ENCODE measurements at regions not wholly inside any gene's neighbourhood (a gene's known extent, or its start where the extent isn't known, plus 50 kb on each side); places are given as distances from the start of the nearest gene placed in this dataset.

GRCh38 chr7:156309016-156309620 lies 331.5 kb upstream of the RNF32 start:
- Histone ChIP-seq H3K9ac (ENCODE audit: low read depth in 1 of 2, low read length in 2 of 2) (no peak overlapping the region), H3K36me3 (ENCODE audit: control insufficient read depth in 4 of 4, insufficient read depth in 3 of 4, low read depth in 1 of 4, low read length in 3 of 4) (no peaks in the 10 kb centered on the region), H3K9me3 (ENCODE audit: control insufficient read depth in 4 of 4, low read length in 3 of 4) (no peaks in the 10 kb centered on the region), H3K4me1 (ENCODE audit: control insufficient read depth in 4 of 4, insufficient read depth in 4 of 4, low read length in 3 of 4) (no peaks in the 10 kb centered on the region), H3K4me3 (ENCODE audit: low read depth in 1 of 3, low read length in 3 of 3) (no peak overlapping the region), H3K27me3 (ENCODE audit: control insufficient read depth in 4 of 4, insufficient read depth in 4 of 4, low read length in 3 of 4) (no peaks in the 10 kb centered on the region), H3K27ac (ENCODE audit: low read depth in 1 of 2, low read length in 2 of 2) (no peak overlapping the region)
- 85% methylated on average over 15 of the region's 15 CpGs for WGBS
- DNase-seq (ENCODE audit: low spot score): no peak
- TF ChIP-seq SP1 (IDR thresholded peaks at IDR 0.05) (no peak), NR2F2 (IDR thresholded peaks at IDR 0.05) (no peak), RAD21 (IDR thresholded peaks at IDR 0.05) (no peak), ATF3 (IDR thresholded peaks at IDR 0.05) (no peak), HNF4A (conservative IDR thresholded peaks at IDR 0.05) (no peak), ZBTB33 (IDR thresholded peaks at IDR 0.05) (no peak), FOXA2 (IDR thresholded peaks at IDR 0.05) (no peak), YY1 (IDR thresholded peaks at IDR 0.05) (no peak), FOXA1 (IDR thresholded peaks at IDR 0.05) (no peak), JUND (IDR thresholded peaks at IDR 0.05) (no peak), REST (IDR thresholded peaks at IDR 0.05) (no peak), EGR1 (IDR thresholded peaks at IDR 0.05; ENCODE audit: low read depth in 2 of 2) (no peak), CTCF (IDR thresholded peaks at IDR 0.05; ENCODE audit: low read depth, low read length, missing input control) (no peak), GABPA (IDR thresholded peaks at IDR 0.05 in 1 of 2, conservative IDR thresholded peaks at IDR 0.05 in 1 of 2) (no peak), HNF4G (IDR thresholded peaks at IDR 0.05) (no peak), TAF1 (conservative IDR thresholded peaks at IDR 0.05) (no peak), RXRA (IDR thresholded peaks at IDR 0.05) (no peak), MAX (IDR thresholded peaks at IDR 0.05) (no peak)
